HL-60 (cell line): ENCODE measurements at regions not wholly inside any gene's neighbourhood (a gene's known extent, or its start where the extent isn't known, plus 50 kb on each side); places are given as distances from the start of the nearest gene placed in this dataset.
"Not testable (repeated sequence)": the region's sequence is repeated elsewhere in the genome, so short reads cannot be mapped to it uniquely, and the experiment has no call there.

Source experiments
- DNase-seq, 2 experiments: peaks; one replicate each; pipeline ENCODE4 v3.0.0-alpha.2; 2010 to 2020; ENCODE audit warnings: low read depth in 1 of 2, low spot score in 1 of 2
- H3K27ac ChIP-seq: fragments of 250-450 bp; sonication (Bioruptor Pico); replicated peaks from 2 replicates; pipeline ENCODE4 v1.5.1; 2020; ENCODE audit warnings: mild to moderate bottlenecking, moderate library complexity
- H3K27me3 ChIP-seq: fragments of 250-450 bp; sonication (Bioruptor Pico); 2 replicates; pipeline ENCODE4 v1.5.1; 2021; ENCODE audit warnings: mild to moderate bottlenecking, moderate library complexity; ENCODE audit not compliant: insufficient read depth, poor library complexity, severe bottlenecking
- H3K4me3 ChIP-seq: replicated peaks from 2 replicates; pipeline ENCODE4 v1.5.1; 2011; ENCODE audit warnings: mild to moderate bottlenecking, control low read depth, low read length; ENCODE audit not compliant: insufficient read depth
- GABPA ChIP-seq: IDR thresholded peaks from 2 replicates; pipeline ENCODE4 v1.6.1; 2012; ENCODE audit warnings: low read depth
- POLR2AphosphoS5 ChIP-seq: IDR thresholded peaks from 2 replicates; pipeline ENCODE4 v1.6.1; 2012; ENCODE audit warnings: low read depth
- SPI1 ChIP-seq: IDR thresholded peaks from 2 replicates; pipeline ENCODE4 v1.6.1; 2012; ENCODE audit warnings: low read depth, mild to moderate bottlenecking, borderline replicate concordance
- TF ChIP-seq, protein P1 (sequence below): IDR thresholded peaks from 2 replicates; pipeline ENCODE4 v1.6.1; 2012; ENCODE audit warnings: low read depth; ENCODE audit not compliant: insufficient replicate concordance
- TF ChIP-seq, protein P2 (sequence below): IDR thresholded peaks from one replicate; pipeline ENCODE4 v1.5.1; 2011; ENCODE audit warnings: low read length, control low read depth, inconsistent platforms; ENCODE audit not compliant: insufficient read depth

DNA sequence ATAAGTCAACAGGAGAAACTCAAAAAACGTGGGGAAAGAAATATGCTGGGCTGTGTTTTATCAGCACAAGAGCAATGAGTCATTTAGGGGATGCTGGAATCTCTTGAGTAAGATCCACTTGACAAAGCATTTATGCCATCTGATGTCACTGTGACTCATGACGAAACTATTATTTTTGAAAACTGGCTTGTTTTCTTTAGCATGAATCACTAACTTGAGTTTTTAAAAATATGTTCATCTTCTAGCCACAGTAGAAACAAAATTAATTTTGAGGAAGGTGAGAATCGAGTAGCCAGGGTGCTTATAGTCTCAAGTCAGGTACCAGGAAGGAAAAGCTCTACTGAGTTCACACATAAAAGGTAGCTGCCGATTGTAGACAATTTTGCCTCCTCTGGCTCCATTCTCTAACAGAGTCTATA lies 456.2 kb upstream of the MGAT4C start:
- H3K27ac ChIP-seq, result no peak overlapping the region
- DNase-seq, result peak in 1 of 2 experiments; percentile 8
- no peak overlapping the region for H3K4me3 ChIP-seq
- H3K27me3 ChIP-seq, result no peaks in the 10 kb centered on the region
- TF ChIP-seq POLR2AphosphoS5 (no peak), SPI1 (no peak), GABPA (no peak)
- TF ChIP-seq, protein P1, sequence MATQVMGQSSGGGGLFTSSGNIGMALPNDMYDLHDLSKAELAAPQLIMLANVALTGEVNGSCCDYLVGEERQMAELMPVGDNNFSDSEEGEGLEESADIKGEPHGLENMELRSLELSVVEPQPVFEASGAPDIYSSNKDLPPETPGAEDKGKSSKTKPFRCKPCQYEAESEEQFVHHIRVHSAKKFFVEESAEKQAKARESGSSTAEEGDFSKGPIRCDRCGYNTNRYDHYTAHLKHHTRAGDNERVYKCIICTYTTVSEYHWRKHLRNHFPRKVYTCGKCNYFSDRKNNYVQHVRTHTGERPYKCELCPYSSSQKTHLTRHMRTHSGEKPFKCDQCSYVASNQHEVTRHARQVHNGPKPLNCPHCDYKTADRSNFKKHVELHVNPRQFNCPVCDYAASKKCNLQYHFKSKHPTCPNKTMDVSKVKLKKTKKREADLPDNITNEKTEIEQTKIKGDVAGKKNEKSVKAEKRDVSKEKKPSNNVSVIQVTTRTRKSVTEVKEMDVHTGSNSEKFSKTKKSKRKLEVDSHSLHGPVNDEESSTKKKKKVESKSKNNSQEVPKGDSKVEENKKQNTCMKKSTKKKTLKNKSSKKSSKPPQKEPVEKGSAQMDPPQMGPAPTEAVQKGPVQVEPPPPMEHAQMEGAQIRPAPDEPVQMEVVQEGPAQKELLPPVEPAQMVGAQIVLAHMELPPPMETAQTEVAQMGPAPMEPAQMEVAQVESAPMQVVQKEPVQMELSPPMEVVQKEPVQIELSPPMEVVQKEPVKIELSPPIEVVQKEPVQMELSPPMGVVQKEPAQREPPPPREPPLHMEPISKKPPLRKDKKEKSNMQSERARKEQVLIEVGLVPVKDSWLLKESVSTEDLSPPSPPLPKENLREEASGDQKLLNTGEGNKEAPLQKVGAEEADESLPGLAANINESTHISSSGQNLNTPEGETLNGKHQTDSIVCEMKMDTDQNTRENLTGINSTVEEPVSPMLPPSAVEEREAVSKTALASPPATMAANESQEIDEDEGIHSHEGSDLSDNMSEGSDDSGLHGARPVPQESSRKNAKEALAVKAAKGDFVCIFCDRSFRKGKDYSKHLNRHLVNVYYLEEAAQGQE, result no peak
- TF ChIP-seq, protein P2, sequence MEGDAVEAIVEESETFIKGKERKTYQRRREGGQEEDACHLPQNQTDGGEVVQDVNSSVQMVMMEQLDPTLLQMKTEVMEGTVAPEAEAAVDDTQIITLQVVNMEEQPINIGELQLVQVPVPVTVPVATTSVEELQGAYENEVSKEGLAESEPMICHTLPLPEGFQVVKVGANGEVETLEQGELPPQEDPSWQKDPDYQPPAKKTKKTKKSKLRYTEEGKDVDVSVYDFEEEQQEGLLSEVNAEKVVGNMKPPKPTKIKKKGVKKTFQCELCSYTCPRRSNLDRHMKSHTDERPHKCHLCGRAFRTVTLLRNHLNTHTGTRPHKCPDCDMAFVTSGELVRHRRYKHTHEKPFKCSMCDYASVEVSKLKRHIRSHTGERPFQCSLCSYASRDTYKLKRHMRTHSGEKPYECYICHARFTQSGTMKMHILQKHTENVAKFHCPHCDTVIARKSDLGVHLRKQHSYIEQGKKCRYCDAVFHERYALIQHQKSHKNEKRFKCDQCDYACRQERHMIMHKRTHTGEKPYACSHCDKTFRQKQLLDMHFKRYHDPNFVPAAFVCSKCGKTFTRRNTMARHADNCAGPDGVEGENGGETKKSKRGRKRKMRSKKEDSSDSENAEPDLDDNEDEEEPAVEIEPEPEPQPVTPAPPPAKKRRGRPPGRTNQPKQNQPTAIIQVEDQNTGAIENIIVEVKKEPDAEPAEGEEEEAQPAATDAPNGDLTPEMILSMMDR, result no peak

DNA sequence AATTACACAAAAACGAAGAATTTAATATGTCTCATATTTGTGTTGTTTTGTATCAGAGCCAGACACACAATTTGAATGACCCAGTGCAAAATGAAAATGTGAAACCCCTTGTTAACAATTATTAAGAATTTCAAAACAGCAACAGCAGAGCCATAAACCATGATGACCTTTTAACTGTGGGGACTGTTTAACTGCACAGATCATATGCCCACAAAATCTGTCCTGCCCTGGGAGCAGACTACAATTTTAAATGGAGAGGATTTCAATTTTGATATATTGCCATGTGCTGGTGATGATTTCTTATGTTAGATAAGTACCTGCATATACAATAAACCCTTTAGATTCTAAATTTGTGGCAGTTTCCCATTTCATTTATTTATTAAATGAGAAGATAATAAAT lies 455.5 kb upstream of the MGAT4C start:
- Histone ChIP-seq H3K27ac (no peak overlapping the region), H3K27me3 (no peaks in the 10 kb centered on the region), H3K4me3 (no peak overlapping the region)
- DNase-seq, result no peak
- TF ChIP-seq GABPA, result no peak
- TF ChIP-seq, protein P1, result no peak
- no peak for TF ChIP-seq SPI1
- TF ChIP-seq, protein P2, result no peak
- TF ChIP-seq POLR2AphosphoS5, result no peak

DNA sequence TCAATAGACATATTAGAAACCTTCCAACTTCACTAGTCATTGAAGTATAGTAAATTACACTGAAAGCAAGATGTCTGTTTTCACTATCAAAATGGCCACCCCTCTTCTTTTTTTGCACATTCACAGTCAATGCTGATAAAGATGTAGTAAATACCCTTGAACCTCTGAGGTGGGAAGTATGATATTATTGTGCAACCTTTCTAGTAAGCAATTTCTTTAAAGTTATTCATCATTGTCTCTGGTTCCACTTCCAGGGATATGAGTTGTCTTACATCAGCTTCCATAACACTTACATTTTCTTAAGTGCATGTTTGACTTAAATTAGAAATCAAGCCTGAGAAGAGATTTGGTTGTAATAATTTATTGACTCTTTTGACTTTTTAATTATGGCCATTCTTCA lies 453.9 kb upstream of the MGAT4C start:
- H3K4me3 ChIP-seq, result no peak overlapping the region
- TF ChIP-seq SPI1, result no peak
- TF ChIP-seq, protein P1, result no peak
- TF ChIP-seq, protein P2, result no peak
- TF ChIP-seq POLR2AphosphoS5, result no peak
- no peak for TF ChIP-seq GABPA
- no peaks in the 10 kb centered on the region for H3K27me3 ChIP-seq
- DNase-seq, result no peak
- no peak overlapping the region for H3K27ac ChIP-seq

DNA sequence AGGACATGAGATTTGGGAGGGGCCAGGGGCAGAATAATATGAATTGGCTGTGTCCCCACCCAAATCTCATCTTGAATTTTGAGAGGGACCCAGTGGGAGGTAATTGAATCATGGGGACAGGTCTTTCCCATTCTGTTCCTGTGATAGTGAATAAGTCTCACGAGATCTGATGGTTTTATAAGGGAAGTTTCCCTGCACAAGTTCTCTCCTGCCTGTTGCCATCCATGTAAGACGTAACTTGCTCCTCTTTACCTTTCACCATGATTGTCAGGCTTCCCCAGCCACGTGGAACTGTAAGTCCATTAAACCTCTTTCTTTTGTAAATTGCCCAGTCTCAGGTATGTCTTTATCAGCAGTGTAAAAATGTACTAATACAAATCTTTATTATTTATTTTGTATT lies 452.8 kb upstream of the MGAT4C start:
- not testable (repeated sequence) for H3K4me3 ChIP-seq, H3K27me3 ChIP-seq, DNase-seq, H3K27ac ChIP-seq
